ENCODE measurements at regions not wholly inside any gene's neighbourhood (a gene's known extent, or its start where the extent isn't known, plus 50 kb on each side); places are given as distances from the start of the nearest gene placed in this dataset.

DNA sequence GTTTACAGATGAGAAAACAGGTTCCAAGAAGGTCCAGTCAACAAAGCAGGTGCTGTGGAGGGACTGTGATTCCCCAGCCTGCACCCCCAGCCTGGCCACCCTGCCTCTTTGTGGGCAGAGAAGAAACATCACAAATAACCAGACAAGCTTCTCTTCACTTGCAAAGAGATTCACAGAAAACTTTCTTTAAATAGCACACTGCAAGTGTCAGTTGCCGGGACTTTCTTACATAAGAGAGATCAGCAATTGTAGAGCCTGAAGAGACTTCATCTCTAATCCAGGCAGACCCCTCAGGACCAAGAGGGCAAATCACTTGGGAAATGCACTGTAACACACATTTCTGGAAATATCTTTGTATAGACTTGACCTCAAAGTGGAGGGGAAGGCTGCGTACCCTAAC, 207.9 kb upstream of the CHRNA7 start:
- TF ChIP-seq POLR2AphosphoS2 (IDR thresholded peaks at IDR 0.05; ENCODE audit: low read depth, low read length), result no peak
- no peak for TF ChIP-seq LARP7 (IDR thresholded peaks at IDR 0.05)
- TF ChIP-seq, protein P1, sequence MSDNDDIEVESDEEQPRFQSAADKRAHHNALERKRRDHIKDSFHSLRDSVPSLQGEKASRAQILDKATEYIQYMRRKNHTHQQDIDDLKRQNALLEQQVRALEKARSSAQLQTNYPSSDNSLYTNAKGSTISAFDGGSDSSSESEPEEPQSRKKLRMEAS (IDR thresholded peaks at IDR 0.05; ENCODE audit: low read depth, low read length), result no peak
- TF ChIP-seq, protein P2, sequence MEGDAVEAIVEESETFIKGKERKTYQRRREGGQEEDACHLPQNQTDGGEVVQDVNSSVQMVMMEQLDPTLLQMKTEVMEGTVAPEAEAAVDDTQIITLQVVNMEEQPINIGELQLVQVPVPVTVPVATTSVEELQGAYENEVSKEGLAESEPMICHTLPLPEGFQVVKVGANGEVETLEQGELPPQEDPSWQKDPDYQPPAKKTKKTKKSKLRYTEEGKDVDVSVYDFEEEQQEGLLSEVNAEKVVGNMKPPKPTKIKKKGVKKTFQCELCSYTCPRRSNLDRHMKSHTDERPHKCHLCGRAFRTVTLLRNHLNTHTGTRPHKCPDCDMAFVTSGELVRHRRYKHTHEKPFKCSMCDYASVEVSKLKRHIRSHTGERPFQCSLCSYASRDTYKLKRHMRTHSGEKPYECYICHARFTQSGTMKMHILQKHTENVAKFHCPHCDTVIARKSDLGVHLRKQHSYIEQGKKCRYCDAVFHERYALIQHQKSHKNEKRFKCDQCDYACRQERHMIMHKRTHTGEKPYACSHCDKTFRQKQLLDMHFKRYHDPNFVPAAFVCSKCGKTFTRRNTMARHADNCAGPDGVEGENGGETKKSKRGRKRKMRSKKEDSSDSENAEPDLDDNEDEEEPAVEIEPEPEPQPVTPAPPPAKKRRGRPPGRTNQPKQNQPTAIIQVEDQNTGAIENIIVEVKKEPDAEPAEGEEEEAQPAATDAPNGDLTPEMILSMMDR (IDR thresholded peaks at IDR 0.05 in 2 of 3, conservative IDR thresholded peaks at IDR 0.05 in 1 of 3; ENCODE audit: control insufficient read depth in 2 of 3, extremely low read depth in 1 of 3, insufficient read depth in 1 of 3, low read depth in 3 of 3, low read length in 3 of 3), result no peak
- TF ChIP-seq EP300 (IDR thresholded peaks at IDR 0.05; ENCODE audit: borderline replicate concordance in 1 of 2, control insufficient read depth in 1 of 2, low read depth in 2 of 2, low read length in 2 of 2), result no peak
- TF ChIP-seq SPI1 (IDR thresholded peaks at IDR 0.05; ENCODE audit: borderline replicate concordance, insufficient read depth, low read depth, low read length), result no peak
- TF ChIP-seq ZNF274 (IDR thresholded peaks at IDR 0.05; ENCODE audit: insufficient read depth, insufficient read length), result no peak
- TF ChIP-seq POLR2A (IDR thresholded peaks at IDR 0.05; ENCODE audit: low read depth, low read length), result no peak
- TF ChIP-seq RAD21 (IDR thresholded peaks at IDR 0.05; ENCODE audit: insufficient read depth, low read depth, low read length), result no peak
- TF ChIP-seq FOXK2 (IDR thresholded peaks at IDR 0.05), result no peak

All from GM12878 (cell line).